Activated CD8-positive, alpha-beta T cell treated with anti-CD3 and anti-CD28 coated beads for 36 hours (primary cell): ENCODE measurements at regions not wholly inside any gene's neighbourhood (a gene's known extent, or its start where the extent isn't known, plus 50 kb on each side); places are given as distances from the start of the nearest gene placed in this dataset.

Source experiments
- ATAC-seq: fragments of 200-7000 bp; cut with Tn5 transposase; one replicate; pipeline ENCODE4 v1.10.0; 2021; ENCODE audit warnings: mild to moderate bottlenecking, moderate library complexity
- CTCF ChIA-PET: fragments of 350-600 bp; sonication (Branson Sonifier 250); formaldehyde crosslinking; loops from one replicate; lab custom pipeline; 2021; ENCODE audit warnings: antibody characterized with exemption; lab: Charles Lee
- POLR2A ChIA-PET: fragments of 350-600 bp; sonication (Branson Sonifier 250); formaldehyde crosslinking; loops from one replicate; lab custom pipeline; 2021; ENCODE audit warnings: antibody characterized with exemption; lab: Charles Lee
- DNase-seq: peaks from one replicate; pipeline ENCODE4 v3.0.0-alpha.2; 2020
- H3K27ac Mint-ChIP-seq: one replicate; pipeline ENCODE4 v1.8.0; 2021; ENCODE audit warnings: mild to moderate bottlenecking, mixed read lengths
- H3K27me3 Mint-ChIP-seq: one replicate; pipeline ENCODE4 v1.8.0; 2021; ENCODE audit warnings: mixed read lengths
- H3K36me3 Mint-ChIP-seq: one replicate; pipeline ENCODE4 v1.8.0; 2021; ENCODE audit warnings: low read depth, mixed read lengths
- H3K4me1 Mint-ChIP-seq: one replicate; pipeline ENCODE4 v1.8.0; 2021; ENCODE audit warnings: low read depth, mixed read lengths
- H3K4me3 Mint-ChIP-seq: one replicate; pipeline ENCODE4 v1.8.0; 2021; ENCODE audit warnings: mild to moderate bottlenecking, moderate library complexity, mixed read lengths
- H3K9me3 Mint-ChIP-seq: one replicate; pipeline ENCODE4 v1.8.0; 2021; ENCODE audit warnings: mixed read lengths
- CTCF ChIP-seq: fragments of 200-600 bp; IDR thresholded peaks from one replicate; pipeline ENCODE4 v1.8.0; 2022; ENCODE audit warnings: antibody characterized with exemption, mild to moderate bottlenecking
- intact Hi-C: fragments of 100-400 bp; cut with micrococcal nuclease; formaldehyde crosslinking; loops from one replicate; pipeline ENCODE4 v1.10.0; 2022

DNA sequence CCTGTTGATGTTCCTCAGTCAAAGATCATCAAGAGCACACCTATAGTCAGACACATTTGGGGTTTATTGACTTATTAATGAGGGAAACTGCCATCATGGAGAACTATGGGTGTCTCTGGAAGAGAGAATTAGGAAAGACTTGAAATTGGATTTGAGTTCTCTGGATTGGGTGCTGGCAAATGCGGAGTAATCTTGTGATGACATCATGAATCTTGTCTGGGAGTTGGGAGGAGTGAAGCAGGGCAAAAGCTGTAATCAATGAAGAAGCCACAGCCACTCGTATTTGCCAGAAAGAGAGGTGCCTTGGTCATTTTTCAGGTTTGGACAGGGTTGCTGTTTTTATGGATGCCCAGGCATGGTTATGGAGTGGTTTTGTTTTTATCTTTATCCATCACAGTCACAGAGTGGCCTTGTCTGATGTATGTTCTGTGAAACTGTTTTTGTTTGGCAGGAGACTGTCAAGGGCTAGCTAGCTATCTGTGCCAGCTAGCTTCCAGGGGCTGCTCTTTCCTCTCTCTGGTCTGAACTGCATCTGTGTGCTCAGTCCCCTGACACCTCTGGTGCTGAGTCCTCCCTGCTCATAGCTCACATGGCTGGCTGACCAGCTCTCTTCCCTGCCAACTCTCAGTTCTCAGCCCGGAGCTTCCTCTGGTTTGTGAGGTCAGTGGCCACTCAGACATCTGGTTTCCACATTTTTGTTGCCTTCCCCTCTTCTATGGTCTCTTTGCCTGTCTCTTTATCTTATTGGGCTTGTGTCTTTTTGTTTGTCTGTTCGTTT, 193.4 kb upstream of the RMP24 start:
- intact Hi-C loops = no loop called here
- no peak for DNase-seq
- TF ChIP-seq CTCF = no peak
- Mint-ChIP-seq H3K27me3 (peaks cover 8% of the 10 kb centered on the region), H3K9me3 (no peaks in the 10 kb centered on the region), H3K4me3 (no peak overlapping the region), H3K4me1 (no peaks in the 10 kb centered on the region), H3K27ac (no peak overlapping the region), H3K36me3 (no peaks in the 10 kb centered on the region)
- ChIA-PET CTCF (no interaction called here), POLR2A (no interaction called here)
- no peak for ATAC-seq

GRCh38 chr18:35780937-35781336, 191.5 kb upstream of the RMP24 start:
- DNase-seq (no peak), ATAC-seq (no peak)
- Mint-ChIP-seq H3K36me3 (no peaks in the 10 kb centered on the region), H3K4me3 (no peak overlapping the region), H3K27me3 (peaks cover 8% of the 10 kb centered on the region), H3K9me3 (no peaks in the 10 kb centered on the region), H3K4me1 (no peaks in the 10 kb centered on the region), H3K27ac (no peak overlapping the region)
- POLR2A ChIA-PET = no interaction called here
- CTCF ChIA-PET = no interaction called here
- intact Hi-C loops = no loop called here
- TF ChIP-seq CTCF = no peak

DNA sequence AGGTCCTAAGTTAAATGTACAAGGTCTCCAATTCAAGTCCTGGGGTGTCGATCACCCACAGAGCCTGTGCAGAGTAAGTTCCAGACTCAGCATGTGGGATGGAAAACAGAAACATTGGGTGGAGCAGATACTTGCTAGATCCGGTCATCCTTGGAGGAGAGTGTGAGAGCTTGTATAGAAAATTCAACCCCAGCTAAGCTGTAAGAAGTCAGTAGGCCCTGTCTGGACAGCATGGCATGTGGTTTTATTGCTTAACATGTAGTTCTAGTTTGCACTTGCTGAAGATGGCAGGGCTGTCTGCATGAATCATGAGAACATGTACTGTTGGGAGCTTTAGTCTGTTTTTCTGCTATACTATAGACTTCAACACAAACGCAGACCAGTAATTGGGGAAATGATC, 189.6 kb upstream of the RMP24 start:
- no peaks in the 10 kb centered on the region for H3K9me3 Mint-ChIP-seq
- intact Hi-C loops = no loop called here
- H3K4me3 Mint-ChIP-seq = no peak overlapping the region
- no peak for DNase-seq
- peaks cover 11% of the 10 kb centered on the region for H3K27me3 Mint-ChIP-seq
- no peaks in the 10 kb centered on the region for H3K36me3 Mint-ChIP-seq
- no peak for ATAC-seq
- no peak for TF ChIP-seq CTCF
- no peak overlapping the region for H3K27ac Mint-ChIP-seq
- no peaks in the 10 kb centered on the region for H3K4me1 Mint-ChIP-seq
- POLR2A ChIA-PET = no interaction called here
- CTCF ChIA-PET = no interaction called here

DNA sequence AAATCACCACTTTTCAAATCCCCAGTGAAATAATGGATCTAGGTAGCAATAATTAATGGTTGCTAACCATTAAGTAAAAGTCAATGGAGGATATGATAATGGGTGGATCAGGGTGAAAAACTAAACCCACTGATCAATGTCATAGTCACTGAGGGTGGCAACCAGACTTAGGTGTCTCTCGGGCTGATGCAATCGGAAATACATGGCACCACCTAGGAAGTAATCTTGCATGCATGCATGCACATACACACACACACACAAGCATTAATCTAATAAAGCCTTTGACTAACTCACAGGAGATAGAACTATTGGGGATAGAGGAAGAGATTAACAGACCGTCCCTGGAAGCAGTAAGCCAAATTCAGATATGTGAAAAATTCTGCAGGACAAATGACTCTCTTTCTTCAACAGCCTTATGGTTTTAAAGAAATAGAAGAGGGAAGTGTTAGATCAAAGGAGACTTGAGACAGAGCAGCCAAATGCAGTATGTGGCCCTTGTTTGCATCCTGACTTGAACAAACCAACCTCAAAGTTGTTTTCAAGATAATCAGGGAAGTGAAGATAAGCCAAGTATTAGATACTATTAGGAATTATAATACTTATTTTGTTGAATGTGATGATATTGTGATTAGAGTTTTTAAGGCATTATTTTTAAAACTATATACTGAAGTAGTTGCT, 186.0 kb upstream of the RMP24 start:
- Mint-ChIP-seq H3K9me3 (no peaks in the 10 kb centered on the region), H3K27ac (no peak overlapping the region), H3K4me1 (no peaks in the 10 kb centered on the region), H3K4me3 (no peak overlapping the region), H3K36me3 (no peaks in the 10 kb centered on the region), H3K27me3 (peaks cover 21% of the 10 kb centered on the region)
- POLR2A ChIA-PET = no interaction called here
- TF ChIP-seq CTCF = no peak
- intact Hi-C loops = no loop called here
- DNase-seq (no peak), ATAC-seq (no peak)
- CTCF ChIA-PET = no interaction called here

GRCh38 chr18:35789543-35789942, 182.9 kb upstream of the RMP24 start:
- no peak overlapping the region for H3K4me3 Mint-ChIP-seq
- DNase-seq = no peak
- intact Hi-C loops = no loop called here
- ATAC-seq = no peak
- POLR2A ChIA-PET = no interaction called here
- H3K27ac Mint-ChIP-seq = no peak overlapping the region
- no peak for TF ChIP-seq CTCF
- H3K9me3 Mint-ChIP-seq = no peaks in the 10 kb centered on the region
- H3K27me3 Mint-ChIP-seq = peaks cover 28% of the 10 kb centered on the region
- CTCF ChIA-PET = no interaction called here
- H3K36me3 Mint-ChIP-seq = no peaks in the 10 kb centered on the region
- no peaks in the 10 kb centered on the region for H3K4me1 Mint-ChIP-seq
